ENCODE measurements at regions not wholly inside any gene's neighbourhood (a gene's known extent, or its start where the extent isn't known, plus 50 kb on each side); places are given as distances from the start of the nearest gene placed in this dataset.

GRCh38 chr18:56030060-56030459 lies 442.1 kb upstream of the TCF4 start:
- ATAC-seq = no peak
- intact Hi-C loops (cut with DNase I) = no loop called here
- no peak for DNase-seq (ENCODE audit: low spot score)

GRCh38 chr18:56028514-56028913 lies 440.5 kb upstream of the TCF4 start:
- ATAC-seq = no peak
- intact Hi-C loops (cut with DNase I) = no loop called here
- DNase-seq (ENCODE audit: low spot score) = no peak

- DNase-seq (ENCODE audit: low spot score) (no peak), ATAC-seq (no peak)
- intact Hi-C loops (cut with DNase I) = no loop called here
Observed at GRCh38 chr18:56026509-56026908, 438.5 kb upstream of the TCF4 start.

GRCh38 chr18:56021809-56022195 lies 433.8 kb upstream of the TCF4 start:
- DNase-seq (ENCODE audit: low spot score) = no peak
- ATAC-seq = no peak
- intact Hi-C loops (cut with DNase I) = no loop called here

GRCh38 chr18:56021136-56021808 lies 433.3 kb upstream of the TCF4 start:
- intact Hi-C loops (cut with DNase I) = no loop called here
- ATAC-seq (no peak), DNase-seq (ENCODE audit: low spot score) (no peak)

GRCh38 chr18:56019908-56020307 lies 431.9 kb upstream of the TCF4 start:
- intact Hi-C loops (cut with DNase I) = no loop called here
- no peak for ATAC-seq
- DNase-seq (ENCODE audit: low spot score) = no peak

GRCh38 chr18:56019156-56019555 lies 431.2 kb upstream of the TCF4 start:
- ATAC-seq = no peak
- intact Hi-C loops (cut with DNase I) = no loop called here
- DNase-seq (ENCODE audit: low spot score) = no peak

- intact Hi-C loops (cut with DNase I) = no loop called here
- DNase-seq (ENCODE audit: low spot score) = no peak
- no peak for ATAC-seq
Observed at GRCh38 chr18:56009411-56009810, 421.4 kb upstream of the TCF4 start.

GRCh38 chr18:56003720-56004088 lies 415.7 kb upstream of the TCF4 start:
- DNase-seq (ENCODE audit: low spot score) (no peak), ATAC-seq (no peak)
- intact Hi-C loops (cut with DNase I) = no loop called here

GRCh38 chr18:56003009-56003719 lies 415.2 kb upstream of the TCF4 start:
- ATAC-seq (no peak), DNase-seq (ENCODE audit: low spot score) (no peak)
- intact Hi-C loops (cut with DNase I) = no loop called here

GRCh38 chr18:56001576-56001975 lies 413.6 kb upstream of the TCF4 start:
- ATAC-seq (no peak), DNase-seq (ENCODE audit: low spot score) (no peak)
- intact Hi-C loops (cut with DNase I) = no loop called here

GRCh38 chr18:56000041-56000440 lies 412.0 kb upstream of the TCF4 start:
- intact Hi-C loops (cut with DNase I) = no loop called here
- ATAC-seq = no peak
- DNase-seq (ENCODE audit: low spot score) = no peak

- DNase-seq (ENCODE audit: low spot score) = no peak
- intact Hi-C loops (cut with DNase I) = no loop called here
- no peak for ATAC-seq
Observed at GRCh38 chr18:55999641-56000040, 411.6 kb upstream of the TCF4 start.

- intact Hi-C loops (cut with DNase I) = no loop called here
- ATAC-seq = no peak
- no peak for DNase-seq (ENCODE audit: low spot score)
Observed at GRCh38 chr18:55998801-55999385, 410.9 kb upstream of the TCF4 start.

- intact Hi-C loops (cut with DNase I) = no loop called here
- DNase-seq (ENCODE audit: low spot score) = no peak
- ATAC-seq = peak; percentile 79
Observed at GRCh38 chr18:55998071-55998522, 410.1 kb upstream of the TCF4 start.

GRCh38 chr18:55997151-55997561 lies 409.2 kb upstream of the TCF4 start:
- intact Hi-C loops (cut with DNase I) = no loop called here
- ATAC-seq (peak; percentile 70), DNase-seq (ENCODE audit: low spot score) (no peak)

GRCh38 chr18:55996717-55997116 lies 408.7 kb upstream of the TCF4 start:
- ATAC-seq (no peak), DNase-seq (ENCODE audit: low spot score) (no peak)
- intact Hi-C loops (cut with DNase I) = no loop called here

GRCh38 chr18:55990186-55990585 lies 402.2 kb upstream of the TCF4 start:
- intact Hi-C loops (cut with DNase I) = no loop called here
- DNase-seq (ENCODE audit: low spot score) (no peak), ATAC-seq (no peak)

- peak; percentile 73 for ATAC-seq
- no peak for DNase-seq (ENCODE audit: low spot score)
- intact Hi-C loops (cut with DNase I) = loop anchor here (5.0 kb wide), 1 partner anchor 1466 kb away; no protein-coding TSS in a partner anchor
Observed at GRCh38 chr18:55988537-55988936, 400.5 kb upstream of the TCF4 start.

- intact Hi-C loops (cut with DNase I) = no loop called here
- DNase-seq (ENCODE audit: low spot score) (no peak), ATAC-seq (peak; percentile 73)
Observed at GRCh38 chr18:55983433-55983832, 395.4 kb upstream of the TCF4 start.
